ENCODE measurements at regions not wholly inside any gene's neighbourhood (a gene's known extent, or its start where the extent isn't known, plus 50 kb on each side); places are given as distances from the start of the nearest gene placed in this dataset.
A peak's percentile ranks its signal among the peaks of the same experiment; 100 is the strongest.

DNA sequence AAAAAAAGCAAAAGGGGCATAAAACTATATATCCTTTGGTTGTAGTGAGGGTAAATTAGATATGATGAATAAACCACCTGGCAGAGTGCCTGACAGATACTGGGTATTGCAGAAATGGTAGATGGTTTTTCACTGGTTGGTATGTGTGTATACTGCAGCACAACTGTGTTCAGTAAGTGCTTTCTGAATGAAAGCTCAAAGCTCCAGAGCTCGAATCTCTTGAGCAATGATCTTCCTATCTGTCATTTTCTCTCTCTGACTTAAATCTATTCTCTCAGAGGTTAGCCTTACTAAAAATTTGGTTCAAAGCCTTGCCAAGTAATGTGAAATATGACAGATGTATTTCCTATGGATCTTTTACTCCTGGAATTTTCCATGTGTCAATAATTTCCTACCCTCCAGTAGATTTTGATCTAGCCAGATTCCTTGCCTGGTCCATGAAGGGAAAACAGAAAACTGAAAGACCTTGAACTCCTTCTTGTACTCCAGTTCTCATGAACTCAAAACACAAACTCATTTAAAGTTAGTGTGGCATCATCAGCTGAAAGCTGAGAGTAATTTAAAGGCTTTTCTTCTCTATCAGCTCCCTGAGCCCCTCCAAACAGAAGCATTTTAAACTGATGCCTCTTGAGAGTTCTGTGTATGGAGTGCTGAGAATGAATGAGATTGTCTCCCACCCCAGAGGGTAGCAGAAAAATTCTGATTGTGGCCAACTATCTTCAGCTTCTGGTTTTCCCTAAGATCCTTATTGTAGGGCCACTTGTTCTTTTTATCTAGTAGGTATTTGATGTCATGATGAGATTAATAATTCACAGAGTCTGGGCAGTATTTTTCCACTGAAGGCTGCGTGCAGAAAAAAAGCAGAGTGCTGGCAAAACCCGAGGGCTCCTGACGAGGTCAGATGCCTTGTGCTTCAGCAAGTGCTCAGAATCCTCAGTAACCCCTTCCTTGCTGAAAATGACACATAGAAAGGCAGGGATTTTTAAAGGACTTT, 363.4 kb upstream of the BOD1L1 start:
- Histone ChIP-seq H3K36me3 (no peaks in the 10 kb centered on the region), H3K27ac (no peak overlapping the region), H3K27me3 (ENCODE audit: low read depth) (no peaks in the 10 kb centered on the region), H3K4me3 (no peak overlapping the region), H3K9me3 (no peaks in the 10 kb centered on the region), H3K4me1 (peaks cover 4% of the 10 kb centered on the region)
- ATAC-seq: peak in 1 of 2 donors; percentile 41
- DNase-seq: no peak
- intact Hi-C loops (cut with DNase I): no loop called here
- TF ChIP-seq CTCF (IDR thresholded peaks at IDR 0.05): no peak

DNA sequence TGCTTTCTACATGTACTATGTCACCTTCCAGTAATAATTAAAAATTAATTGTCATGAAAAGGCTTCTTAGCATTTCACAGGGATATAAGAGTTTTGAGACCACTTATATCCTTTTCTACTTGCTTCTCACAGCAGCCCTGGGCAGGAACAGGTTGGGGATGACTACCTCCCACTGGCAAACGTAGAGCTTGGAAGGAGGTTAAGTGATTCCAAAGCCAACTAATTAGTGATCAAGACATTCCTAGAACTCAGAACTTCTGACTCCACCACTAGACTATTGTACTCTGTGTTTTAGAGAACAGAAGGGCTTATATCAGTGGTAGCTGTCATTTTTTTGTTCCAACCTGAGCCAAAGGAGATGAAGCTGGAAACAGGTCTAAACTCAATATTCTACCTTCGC, 364.5 kb upstream of the BOD1L1 start:
- H3K4me1 ChIP-seq: peaks cover 4% of the 10 kb centered on the region
- no peak for TF ChIP-seq CTCF (IDR thresholded peaks at IDR 0.05)
- no peaks in the 10 kb centered on the region for H3K36me3 ChIP-seq
- ATAC-seq (no peak), DNase-seq (no peak)
- H3K9me3 ChIP-seq: no peaks in the 10 kb centered on the region
- H3K4me3 ChIP-seq: no peak overlapping the region
- H3K27ac ChIP-seq: no peak overlapping the region
- H3K27me3 ChIP-seq (ENCODE audit: low read depth): no peaks in the 10 kb centered on the region
- intact Hi-C loops (cut with DNase I): no loop called here

GRCh38 chr4:13992975-13993520, 365.5 kb upstream of the BOD1L1 start:
- Histone ChIP-seq H3K36me3 (no peaks in the 10 kb centered on the region), H3K27ac (no peak overlapping the region)

DNA sequence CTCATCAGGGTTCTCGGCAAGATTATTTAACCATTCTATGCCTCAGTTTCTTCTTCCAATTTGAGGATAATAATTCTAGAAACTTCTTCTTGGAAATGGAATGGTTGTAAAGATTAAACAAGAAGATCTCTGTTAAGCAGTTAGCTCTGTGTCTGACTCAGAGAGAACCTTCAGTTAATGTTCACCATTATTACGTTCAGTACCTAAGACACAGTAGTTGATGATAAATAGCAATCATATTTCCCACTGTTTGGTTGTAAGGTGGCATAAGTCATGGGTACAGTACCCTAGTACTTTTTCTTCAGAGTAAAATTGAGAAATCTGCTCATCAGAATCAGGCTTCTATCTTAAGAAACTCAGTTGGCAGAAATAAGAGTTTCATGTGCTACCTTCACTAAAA, 366.5 kb upstream of the BOD1L1 start:
- intact Hi-C loops (cut with DNase I): no loop called here
- H3K27ac ChIP-seq: no peak overlapping the region
- no peaks in the 10 kb centered on the region for H3K36me3 ChIP-seq
- no peaks in the 10 kb centered on the region for H3K27me3 ChIP-seq (ENCODE audit: low read depth)
- no peaks in the 10 kb centered on the region for H3K9me3 ChIP-seq
- TF ChIP-seq CTCF (IDR thresholded peaks at IDR 0.05): no peak
- H3K4me1 ChIP-seq: peaks cover 4% of the 10 kb centered on the region
- ATAC-seq (no peak), DNase-seq (no peak)
- no peak overlapping the region for H3K4me3 ChIP-seq

More at GRCh38 chr4:13992975-13993520, 365.5 kb upstream of the BOD1L1 start:
- ATAC-seq (no peak), DNase-seq (no peak)
- Histone ChIP-seq H3K4me3 (no peak overlapping the region), H3K4me1 (peaks cover 4% of the 10 kb centered on the region), H3K9me3 (no peaks in the 10 kb centered on the region), H3K27me3 (ENCODE audit: low read depth) (no peaks in the 10 kb centered on the region)
- TF ChIP-seq CTCF (IDR thresholded peaks at IDR 0.05): no peak
- intact Hi-C loops (cut with DNase I): no loop called here

- peak in 1 of 2 donors; percentile 45 for ATAC-seq
- Histone ChIP-seq H3K27me3 (ENCODE audit: low read depth) (no peaks in the 10 kb centered on the region), H3K9me3 (peaks cover 10% of the 10 kb centered on the region), H3K36me3 (no peaks in the 10 kb centered on the region), H3K27ac (no peak overlapping the region), H3K4me3 (no peak overlapping the region), H3K4me1 (no peaks in the 10 kb centered on the region)
- no peak for TF ChIP-seq CTCF (IDR thresholded peaks at IDR 0.05)
- intact Hi-C loops (cut with DNase I): no loop called here
- DNase-seq: no peak
Observed at GRCh38 chr4:13998850-13999445, 371.4 kb upstream of the BOD1L1 start.

Data from lower lobe of right lung (tissue), 2 donors.